GM23338 (cell line): ENCODE measurements at regions not wholly inside any gene's neighbourhood (a gene's known extent, or its start where the extent isn't known, plus 50 kb on each side); places are given as distances from the start of the nearest gene placed in this dataset.

Experiments
- ATAC-seq: fragments of 200-7000 bp; cut with Tn5 transposase; 3 replicates; pipeline ENCODE4 v1.9.1; 2020
- DNase-seq: peaks from one replicate; pipeline ENCODE4 v3.0.0-alpha.2; 2015; ENCODE audit warnings: low spot score
- H2AFZ ChIP-seq: fragments of 200-600 bp; sonication (generic); 2 replicates; pipeline ENCODE4 v1.8.0; 2016; ENCODE audit warnings: antibody characterized with exemption, mild to moderate bottlenecking, moderate library complexity
- H3F3A ChIP-seq: fragments of 200-600 bp; sonication (generic); replicated peaks from 2 replicates; pipeline ENCODE4 v1.8.0; 2017; ENCODE audit warnings: antibody characterized with exemption, mixed run types, low read depth
- H3K27ac ChIP-seq: fragments of 200-600 bp; sonication (generic); 2 replicates; pipeline ENCODE4 v1.6.1; 2016; ENCODE audit warnings: low read depth
- H3K27me3 ChIP-seq: fragments of 200-600 bp; sonication (generic); 2 replicates; pipeline ENCODE4 v1.8.0; 2016; ENCODE audit warnings: mild to moderate bottlenecking, mixed run types, moderate library complexity; ENCODE audit not compliant: insufficient read depth
- H3K36me3 ChIP-seq: fragments of 200-600 bp; sonication (generic); 2 replicates; pipeline ENCODE4 v1.8.0; 2016; ENCODE audit warnings: mild to moderate bottlenecking; ENCODE audit not compliant: insufficient read depth
- H3K4me1 ChIP-seq: fragments of 200-600 bp; sonication (generic); 2 replicates; pipeline ENCODE4 v1.8.0; 2016; ENCODE audit warnings: mild to moderate bottlenecking, moderate library complexity; ENCODE audit not compliant: insufficient read depth
- H3K4me2 ChIP-seq: fragments of 200-600 bp; sonication (generic); 2 replicates; pipeline ENCODE4 v1.7.1; 2017; ENCODE audit warnings: mixed run types
- H3K4me3 ChIP-seq: fragments of 200-600 bp; sonication (generic); 2 replicates; pipeline ENCODE4 v1.6.1; 2016; ENCODE audit warnings: mixed run types
- H3K79me2 ChIP-seq: fragments of 200-600 bp; sonication (generic); replicated peaks from 2 replicates; pipeline ENCODE4 v1.8.0; 2017; ENCODE audit warnings: mild to moderate bottlenecking; ENCODE audit not compliant: insufficient read depth
- H3K9me2 ChIP-seq: fragments of 200-600 bp; sonication (generic); 2 replicates; pipeline ENCODE4 v1.8.0; 2017; ENCODE audit not compliant: insufficient read depth
- H4K20me1 ChIP-seq: fragments of 200-600 bp; sonication (generic); replicated peaks from 2 replicates; pipeline ENCODE4 v1.8.0; 2017; ENCODE audit warnings: mild to moderate bottlenecking; ENCODE audit not compliant: insufficient read depth
- H3K27ac Mint-ChIP-seq: 2 replicates; pipeline ENCODE4 v1.8.0; 2020; ENCODE audit warnings: inconsistent platforms, mild to moderate bottlenecking, moderate library complexity, mixed read lengths
- H3K27me3 Mint-ChIP-seq: 3 replicates; pipeline ENCODE4 v1.8.0; 2022; ENCODE audit warnings: low read depth, mild to moderate bottlenecking, moderate library complexity, mixed read lengths, inconsistent platforms; ENCODE audit not compliant: insufficient read depth, poor library complexity
- H3K36me3 Mint-ChIP-seq: 3 replicates; pipeline ENCODE4 v1.8.0; 2021; ENCODE audit warnings: low read depth, mild to moderate bottlenecking, inconsistent platforms, moderate library complexity, mixed read lengths
- H3K4me1 Mint-ChIP-seq: 3 replicates; pipeline ENCODE4 v1.8.0; 2020; ENCODE audit warnings: mild to moderate bottlenecking, inconsistent platforms, mixed read lengths
- H3K4me3 Mint-ChIP-seq: 3 replicates; pipeline ENCODE4 v1.8.0; 2021; ENCODE audit warnings: moderate library complexity, mild to moderate bottlenecking, inconsistent platforms, mixed read lengths
- H3K9me3 Mint-ChIP-seq: 3 replicates; pipeline ENCODE4 v1.8.0; 2020; ENCODE audit warnings: moderate library complexity, mild to moderate bottlenecking, inconsistent platforms, mixed read lengths
- CREB1 ChIP-seq: fragments of 250-450 bp; sonication (Bioruptor Pico); IDR thresholded peaks from 2 replicates; pipeline ENCODE4 v1.5.0; 2020; ENCODE audit warnings: low read depth, mild to moderate bottlenecking, moderate library complexity
- CTCF ChIP-seq, 2 experiments: fragments of 200-600 bp in 1 of 2; sonication (generic) in 1 of 2; conservative IDR thresholded peaks; 2 replicates each; pipeline versions ENCODE4 v1.5.1 to v1.6.1; 2016 to 2017; ENCODE audit warnings: antibody characterized with exemption in 2 of 2, low read depth in 2 of 2, mild to moderate bottlenecking in 2 of 2, moderate library complexity in 1 of 2
- ETS1 ChIP-seq: IDR thresholded peaks from 2 replicates; pipeline ENCODE4 v1.6.1; 2016; ENCODE audit warnings: antibody characterized with exemption
- EZH2 ChIP-seq: fragments of 200-600 bp; sonication (generic); IDR thresholded peaks from one replicate; pipeline ENCODE4 v1.8.0; 2017; ENCODE audit warnings: antibody characterized with exemption, mild to moderate bottlenecking, low read depth; ENCODE audit not compliant: unreplicated experiment
- EZH2phosphoT487 ChIP-seq: fragments of 200-600 bp; sonication (generic); IDR thresholded peaks from one replicate; pipeline ENCODE4 v1.8.1; 2018; ENCODE audit warnings: antibody characterized with exemption; ENCODE audit not compliant: unreplicated experiment
- JUNB ChIP-seq: IDR thresholded peaks from one replicate; pipeline ENCODE4 v1.6.1; 2016; ENCODE audit warnings: antibody characterized with exemption; ENCODE audit not compliant: unreplicated experiment
- NANOG ChIP-seq: IDR thresholded peaks from 2 replicates; pipeline ENCODE4 v1.6.1; 2016; ENCODE audit warnings: antibody characterized with exemption, borderline replicate concordance
- POLR2AphosphoS5 ChIP-seq: IDR thresholded peaks from 2 replicates; pipeline ENCODE4 v1.6.1; 2016; ENCODE audit warnings: antibody characterized with exemption, low read depth
- REST ChIP-seq: IDR thresholded peaks from one replicate; pipeline ENCODE4 v1.6.1; 2018; ENCODE audit warnings: antibody characterized with exemption; ENCODE audit not compliant: unreplicated experiment
- STAT1 ChIP-seq: IDR thresholded peaks from one replicate; pipeline ENCODE4 v1.6.1; 2016; ENCODE audit warnings: antibody characterized with exemption; ENCODE audit not compliant: unreplicated experiment
- ZNF114 ChIP-seq: fragments of 250-450 bp; sonication (Bioruptor Pico); IDR thresholded peaks from 2 replicates; pipeline ENCODE4 v1.5.0; 2020; ENCODE audit warnings: mild to moderate bottlenecking, moderate library complexity
- ZNF331 ChIP-seq: fragments of 250-450 bp; sonication (Bioruptor Pico); IDR thresholded peaks from 2 replicates; pipeline ENCODE4 v1.5.0; 2020; ENCODE audit warnings: low read depth, mild to moderate bottlenecking, moderate library complexity

- DNase-seq (no peak), ATAC-seq (no peak)
- H3K27me3 Mint-ChIP-seq = peaks cover 2% of the 10 kb centered on the region
- Histone ChIP-seq H3K36me3 (no peaks in the 10 kb centered on the region), H3K27ac (no peak overlapping the region), H2AFZ (no peak overlapping the region), H3K4me3 (no peak overlapping the region), H3K9me2 (no peaks in the 10 kb centered on the region), H3F3A (no peaks in the 10 kb centered on the region), H3K79me2 (no peaks in the 10 kb centered on the region), H3K4me2 (no peak overlapping the region), H3K27me3 (no peaks in the 10 kb centered on the region), H4K20me1 (no peaks in the 10 kb centered on the region), H3K4me1 (no peaks in the 10 kb centered on the region)
- TF ChIP-seq CTCF (conservative IDR thresholded peaks at IDR 0.05; ENCODE audit: low read depth in 2 of 2) (no peak), JUNB (no peak), EZH2phosphoT487 (no peak)
- no peak overlapping the region for H3K4me3 Mint-ChIP-seq
- peaks cover 41% of the 10 kb centered on the region for H3K36me3 Mint-ChIP-seq
- peaks cover 100% of the 10 kb centered on the region for H3K9me3 Mint-ChIP-seq
- H3K27ac Mint-ChIP-seq = no peak overlapping the region
- H3K4me1 Mint-ChIP-seq = no peaks in the 10 kb centered on the region
These were observed 627.0 kb downstream of the ACTR3B start for GRCh38 chr7:153386556-153386955.

GRCh38 chr7:153388611-153389010 lies 629.1 kb downstream of the ACTR3B start:
- H3K27me3 Mint-ChIP-seq = peaks cover 2% of the 10 kb centered on the region
- Histone ChIP-seq H3F3A (no peaks in the 10 kb centered on the region), H3K36me3 (no peaks in the 10 kb centered on the region), H3K4me1 (no peaks in the 10 kb centered on the region), H3K4me3 (no peak overlapping the region), H3K79me2 (no peaks in the 10 kb centered on the region), H2AFZ (no peak overlapping the region), H3K9me2 (no peaks in the 10 kb centered on the region), H3K4me2 (no peak overlapping the region), H4K20me1 (no peaks in the 10 kb centered on the region), H3K27me3 (no peaks in the 10 kb centered on the region), H3K27ac (no peak overlapping the region)
- H3K9me3 Mint-ChIP-seq = peaks cover 100% of the 10 kb centered on the region
- H3K36me3 Mint-ChIP-seq = peaks cover 36% of the 10 kb centered on the region
- no peak overlapping the region for H3K4me3 Mint-ChIP-seq
- no peak for TF ChIP-seq JUNB
- TF ChIP-seq CREB1 (CRISPR knock-in tag) = no peak
- no peak for ATAC-seq
- no peaks in the 10 kb centered on the region for H3K4me1 Mint-ChIP-seq
- DNase-seq = no peak
- H3K27ac Mint-ChIP-seq = no peak overlapping the region

GRCh38 chr7:153389261-153389660 lies 629.7 kb downstream of the ACTR3B start:
- H3K27ac Mint-ChIP-seq = no peak overlapping the region
- H3K36me3 Mint-ChIP-seq = peaks cover 38% of the 10 kb centered on the region

More at GRCh38 chr7:153389261-153389660, 629.7 kb downstream of the ACTR3B start:
- no peaks in the 10 kb centered on the region for H3K79me2 ChIP-seq
- no peaks in the 10 kb centered on the region for H3K27me3 ChIP-seq
- H3K4me2 ChIP-seq = no peak overlapping the region
- no peak for TF ChIP-seq REST
- TF ChIP-seq ZNF114 (CRISPR knock-in tag) = no peak
- TF ChIP-seq ETS1 = no peak
- no peak for TF ChIP-seq ZNF331 (CRISPR knock-in tag)
- no peak for TF ChIP-seq STAT1
- TF ChIP-seq CTCF (conservative IDR thresholded peaks at IDR 0.05; ENCODE audit: low read depth in 2 of 2) = no peak
- no peak for TF ChIP-seq POLR2AphosphoS5
- TF ChIP-seq NANOG = no peak
- TF ChIP-seq EZH2 = no peak
- H3K4me1 Mint-ChIP-seq = no peaks in the 10 kb centered on the region
- no peak overlapping the region for H3K4me3 ChIP-seq
- DNase-seq (no peak), ATAC-seq (no peak)
- H3K36me3 ChIP-seq = 0 out of 2 replicates have a peak, but pooled peaks cover 4% of the 10 kb centered on the region
- peaks cover 2% of the 10 kb centered on the region for H3K27me3 Mint-ChIP-seq
- H3K4me3 Mint-ChIP-seq = no peak overlapping the region
- H2AFZ ChIP-seq = no peak overlapping the region
- no peaks in the 10 kb centered on the region for H4K20me1 ChIP-seq
- H3K4me1 ChIP-seq = no peaks in the 10 kb centered on the region
- H3K27ac ChIP-seq = no peak overlapping the region
- no peaks in the 10 kb centered on the region for H3K9me2 ChIP-seq
- peaks cover 100% of the 10 kb centered on the region for H3K9me3 Mint-ChIP-seq
- H3F3A ChIP-seq = no peaks in the 10 kb centered on the region
